A549 (cell line): ENCODE measurements at regions not wholly inside any gene's neighbourhood (a gene's known extent, or its start where the extent isn't known, plus 50 kb on each side); places are given as distances from the start of the nearest gene placed in this dataset.

Experiments used
- CEBPB ChIP-seq, 2 experiments: fragments of >200 bp in 1 of 2; sonication (Bioruptor Twin) in 1 of 2; formaldehyde crosslinking in 1 of 2; IDR thresholded peaks; 2 replicates each; pipeline ENCODE4 v1.6.1; 2012 to 2016
- EHF ChIP-seq: fragments of 250-450 bp; sonication (Bioruptor Pico); IDR thresholded peaks from 2 replicates; pipeline ENCODE4 v1.5.0; 2020; ENCODE audit warnings: mild to moderate bottlenecking
- EP300 ChIP-seq, 2 experiments: fragments of >200 bp; sonication (Bioruptor Twin); formaldehyde crosslinking; IDR thresholded peaks; 2 replicates in 1 of 2; 3 replicates in 1 of 2; pipeline ENCODE4 v1.6.1; 2016 to 2017
- ESRRA ChIP-seq: fragments of 150-350 bp; IDR thresholded peaks from 2 replicates; pipeline ENCODE4 v1.6.1; 2014; ENCODE audit warnings: mild to moderate bottlenecking, low read length, borderline replicate concordance
- FOSL2 ChIP-seq, 2 experiments: fragments of 450-650 bp in 1 of 2; fragments of >200 bp in 1 of 2; sonication (Bioruptor Twin) in 1 of 2; formaldehyde crosslinking; IDR thresholded peaks; 2 replicates each; pipeline versions ENCODE4 v1.5.0 to v1.6.1; 2016 to 2020; ENCODE audit warnings: mild to moderate bottlenecking in 1 of 2, moderate library complexity in 1 of 2
- HDAC2 ChIP-seq: fragments of 200-600 bp; sonication (generic); IDR thresholded peaks from 2 replicates; pipeline ENCODE4 v1.6.1; 2016
- MAFK ChIP-seq: fragments of 450-650 bp; IDR thresholded peaks from 2 replicates; pipeline ENCODE4 v1.6.1; 2014; ENCODE audit not compliant: partially characterized antibody
- MYC ChIP-seq: IDR thresholded peaks from 2 replicates; pipeline ENCODE4 v1.6.1; 2012; ENCODE audit warnings: mild to moderate bottlenecking, inconsistent platforms, low read length, improper control_type of control experiment, borderline replicate concordance
- POLR2A ChIP-seq: IDR thresholded peaks from 2 replicates; pipeline ENCODE4 v1.6.1; 2012; ENCODE audit warnings: mild to moderate bottlenecking, low read length
- SMC3 ChIP-seq: fragments of >200 bp; sonication (Bioruptor Twin); formaldehyde crosslinking; IDR thresholded peaks from 3 replicates; pipeline ENCODE4 v1.6.1; 2018; ENCODE audit warnings: inconsistent platforms
- TF ChIP-seq, protein P1 (sequence below): fragments of >200 bp; sonication (Bioruptor Twin); formaldehyde crosslinking; IDR thresholded peaks from 3 replicates; pipeline ENCODE4 v1.5.1; 2016
- TF ChIP-seq, protein P2 (sequence below): IDR thresholded peaks from 2 replicates; pipeline ENCODE4 v1.6.1; 2012
- TF ChIP-seq, protein P3 (sequence below): fragments of 250-450 bp; sonication (Bioruptor Pico); IDR thresholded peaks from 2 replicates; pipeline ENCODE4 v1.5.0; 2020; ENCODE audit warnings: low read depth, mild to moderate bottlenecking, moderate library complexity

DNA sequence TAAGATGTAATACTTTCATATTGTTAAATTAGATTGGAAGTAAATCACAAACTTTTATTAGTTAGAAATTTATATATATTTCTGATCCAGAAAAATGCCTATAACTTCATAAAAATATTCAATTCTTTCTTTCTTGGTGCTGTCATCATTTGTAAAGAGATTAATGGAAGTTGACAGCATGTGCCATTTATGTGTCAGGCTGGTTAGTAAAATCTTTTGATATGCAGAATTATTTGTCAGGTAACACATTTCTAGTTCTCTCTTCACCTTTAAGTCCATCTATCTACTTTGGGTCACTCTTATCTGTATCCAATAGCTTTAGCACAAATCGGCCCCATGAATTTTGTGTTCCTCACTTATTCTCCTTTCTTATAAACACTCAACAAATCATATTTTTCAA lies 102.9 kb downstream of the ISL1 start:
- TF ChIP-seq, protein P1, sequence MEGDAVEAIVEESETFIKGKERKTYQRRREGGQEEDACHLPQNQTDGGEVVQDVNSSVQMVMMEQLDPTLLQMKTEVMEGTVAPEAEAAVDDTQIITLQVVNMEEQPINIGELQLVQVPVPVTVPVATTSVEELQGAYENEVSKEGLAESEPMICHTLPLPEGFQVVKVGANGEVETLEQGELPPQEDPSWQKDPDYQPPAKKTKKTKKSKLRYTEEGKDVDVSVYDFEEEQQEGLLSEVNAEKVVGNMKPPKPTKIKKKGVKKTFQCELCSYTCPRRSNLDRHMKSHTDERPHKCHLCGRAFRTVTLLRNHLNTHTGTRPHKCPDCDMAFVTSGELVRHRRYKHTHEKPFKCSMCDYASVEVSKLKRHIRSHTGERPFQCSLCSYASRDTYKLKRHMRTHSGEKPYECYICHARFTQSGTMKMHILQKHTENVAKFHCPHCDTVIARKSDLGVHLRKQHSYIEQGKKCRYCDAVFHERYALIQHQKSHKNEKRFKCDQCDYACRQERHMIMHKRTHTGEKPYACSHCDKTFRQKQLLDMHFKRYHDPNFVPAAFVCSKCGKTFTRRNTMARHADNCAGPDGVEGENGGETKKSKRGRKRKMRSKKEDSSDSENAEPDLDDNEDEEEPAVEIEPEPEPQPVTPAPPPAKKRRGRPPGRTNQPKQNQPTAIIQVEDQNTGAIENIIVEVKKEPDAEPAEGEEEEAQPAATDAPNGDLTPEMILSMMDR = no peak
- TF ChIP-seq MYC = no peak
- no peak for TF ChIP-seq CEBPB (IDR thresholded peaks at IDR 0.05)
- TF ChIP-seq FOSL2 (IDR thresholded peaks at IDR 0.05) = no peak
- no peak for TF ChIP-seq FOSL2 (CRISPR knock-in tag; IDR thresholded peaks at IDR 0.05)
- no peak for TF ChIP-seq ESRRA
- no peak for TF ChIP-seq HDAC2
- no peak for TF ChIP-seq EP300 (IDR thresholded peaks at IDR 0.05)
- no peak for TF ChIP-seq MAFK
- TF ChIP-seq, protein P2, sequence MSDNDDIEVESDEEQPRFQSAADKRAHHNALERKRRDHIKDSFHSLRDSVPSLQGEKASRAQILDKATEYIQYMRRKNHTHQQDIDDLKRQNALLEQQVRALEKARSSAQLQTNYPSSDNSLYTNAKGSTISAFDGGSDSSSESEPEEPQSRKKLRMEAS = no peak
- TF ChIP-seq EHF (CRISPR knock-in tag) = no peak
- no peak for TF ChIP-seq SMC3
- TF ChIP-seq, protein P3, sequence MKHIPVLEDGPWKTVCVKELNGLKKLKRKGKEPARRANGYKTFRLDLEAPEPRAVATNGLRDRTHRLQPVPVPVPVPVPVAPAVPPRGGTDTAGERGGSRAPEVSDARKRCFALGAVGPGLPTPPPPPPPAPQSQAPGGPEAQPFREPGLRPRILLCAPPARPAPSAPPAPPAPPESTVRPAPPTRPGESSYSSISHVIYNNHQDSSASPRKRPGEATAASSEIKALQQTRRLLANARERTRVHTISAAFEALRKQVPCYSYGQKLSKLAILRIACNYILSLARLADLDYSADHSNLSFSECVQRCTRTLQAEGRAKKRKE (CRISPR knock-in tag) = no peak
- TF ChIP-seq POLR2A = no peak
